ENCODE measurements at regions not wholly inside any gene's neighbourhood (a gene's known extent, or its start where the extent isn't known, plus 50 kb on each side); places are given as distances from the start of the nearest gene placed in this dataset.

- DNase-seq, result no peak
Measured at GRCh38 chr6:134738211-134738885, 211.6 kb downstream of the ALDH8A1 start.

- DNase-seq, result no peak
Measured at GRCh38 chr6:134735461-134735860, 214.4 kb downstream of the ALDH8A1 start.

- no peak for DNase-seq
Measured at GRCh38 chr6:134734312-134734869, 215.5 kb downstream of the ALDH8A1 start.

GRCh38 chr6:134733801-134734200 lies 216.1 kb downstream of the ALDH8A1 start:
- DNase-seq, result no peak

GRCh38 chr6:134732763-134733162 lies 217.1 kb downstream of the ALDH8A1 start:
- DNase-seq, result no peak

GRCh38 chr6:134731615-134732014 lies 218.3 kb downstream of the ALDH8A1 start:
- DNase-seq, result no peak

GRCh38 chr6:134730013-134730412 lies 219.9 kb downstream of the ALDH8A1 start:
- DNase-seq, result no peak

GRCh38 chr6:134729561-134729960 lies 220.3 kb downstream of the ALDH8A1 start:
- DNase-seq, result no peak

- no peak for DNase-seq
Measured at GRCh38 chr6:134727081-134727480, 222.8 kb downstream of the ALDH8A1 start.

- DNase-seq, result no peak
Measured at GRCh38 chr6:134725590-134725989, 224.3 kb downstream of the ALDH8A1 start.

GRCh38 chr6:134724771-134725340 lies 225.0 kb downstream of the ALDH8A1 start:
- DNase-seq, result no peak

GRCh38 chr6:134723081-134723871 lies 226.6 kb downstream of the ALDH8A1 start:
- no peak for DNase-seq

GRCh38 chr6:134722200-134722870 lies 227.6 kb downstream of the ALDH8A1 start:
- DNase-seq, result no peak

GRCh38 chr6:134721060-134721405 lies 228.9 kb downstream of the ALDH8A1 start:
- DNase-seq, result no peak

GRCh38 chr6:134720353-134721059 lies 229.4 kb downstream of the ALDH8A1 start:
- no peak for DNase-seq

- DNase-seq, result no peak
Measured at GRCh38 chr6:134719911-134720310, 230.0 kb downstream of the ALDH8A1 start.

GRCh38 chr6:134719286-134719685 lies 230.6 kb downstream of the ALDH8A1 start:
- no peak for DNase-seq

GRCh38 chr6:134714679-134715078 lies 235.2 kb downstream of the ALDH8A1 start:
- no peak for DNase-seq

GRCh38 chr6:134714113-134714512 lies 235.8 kb downstream of the ALDH8A1 start:
- no peak for DNase-seq

- DNase-seq, result no peak
Measured at GRCh38 chr6:134712311-134712710, 237.6 kb downstream of the ALDH8A1 start.

GRCh38 chr6:134708079-134708478 lies 241.8 kb downstream of the ALDH8A1 start:
- no peak for DNase-seq

GRCh38 chr6:134707342-134708031 lies 242.4 kb downstream of the ALDH8A1 start:
- DNase-seq, result no peak
